Neural crest cell (in vitro differentiated cells): ENCODE measurements at regions not wholly inside any gene's neighbourhood (a gene's known extent, or its start where the extent isn't known, plus 50 kb on each side); places are given as distances from the start of the nearest gene placed in this dataset.

ENCODE experiments used
- DNase-seq: peaks from one replicate; pipeline ENCODE4 v3.0.0; 2021; ENCODE audit warnings: low read depth, mixed read lengths, low spot score
- H3K27ac Mint-ChIP-seq: one replicate; pipeline ENCODE4 v1.8.0; 2021; ENCODE audit warnings: mild to moderate bottlenecking, mixed read lengths; ENCODE audit not compliant: unreplicated experiment
- H3K27me3 Mint-ChIP-seq: 2 replicates; pipeline ENCODE4 v1.8.0; 2021; ENCODE audit warnings: low read depth, mild to moderate bottlenecking, mixed read lengths
- H3K36me3 Mint-ChIP-seq: 2 replicates; pipeline ENCODE4 v1.8.0; 2021; ENCODE audit warnings: low read depth, mild to moderate bottlenecking, mixed read lengths
- H3K4me1 Mint-ChIP-seq: 2 replicates; pipeline ENCODE4 v1.8.0; 2021; ENCODE audit warnings: mixed read lengths
- H3K4me3 Mint-ChIP-seq: one replicate; pipeline ENCODE4 v1.8.0; 2021; ENCODE audit warnings: mild to moderate bottlenecking, mixed read lengths
- H3K9me3 Mint-ChIP-seq: 2 replicates; pipeline ENCODE4 v1.8.0; 2021; ENCODE audit warnings: mixed read lengths
- TF ChIP-seq, protein P1 (sequence below): fragments of 200-600 bp; sonication (generic); conservative IDR thresholded peaks from 2 replicates; pipeline ENCODE4 v1.5.0; 2021; ENCODE audit warnings: antibody characterized with exemption, mild to moderate bottlenecking

DNA sequence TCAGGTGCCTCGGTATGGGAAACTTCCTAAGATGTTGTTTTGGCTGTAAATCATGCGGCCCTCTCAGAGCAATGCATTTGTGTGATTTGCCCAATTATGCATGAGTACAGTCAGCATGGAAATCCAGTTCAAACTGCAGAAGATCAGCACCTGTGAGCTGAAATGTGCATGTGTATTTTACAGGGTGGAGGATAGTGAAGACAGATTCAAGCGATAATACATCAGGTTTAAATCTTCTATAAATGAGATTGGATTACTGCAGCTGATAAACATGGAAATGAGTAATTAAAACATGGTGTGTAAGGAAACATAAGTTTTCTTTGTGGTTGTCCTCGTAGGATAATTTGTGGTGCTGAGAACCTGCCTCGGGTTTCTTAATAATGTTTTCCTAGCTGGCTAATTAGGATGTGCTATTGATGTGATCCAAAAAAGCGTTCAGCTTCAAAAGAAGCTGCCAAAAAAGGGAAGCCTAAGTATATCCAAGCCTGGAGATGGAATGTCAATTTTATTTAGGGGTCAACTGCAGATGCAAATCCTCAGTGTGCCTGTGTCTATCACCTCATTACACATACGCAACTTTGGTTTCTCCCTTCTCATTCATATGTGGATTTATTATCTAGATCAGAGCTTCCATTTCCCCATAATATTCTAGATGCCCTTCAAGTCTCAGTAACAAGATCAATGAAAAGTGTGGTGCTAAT is 117.1 kb upstream of the CCDC28A start:
- no peaks in the 10 kb centered on the region for H3K9me3 Mint-ChIP-seq
- no peak overlapping the region for H3K27ac Mint-ChIP-seq
- no peaks in the 10 kb centered on the region for H3K27me3 Mint-ChIP-seq
- no peak overlapping the region for H3K4me3 Mint-ChIP-seq
- TF ChIP-seq, protein P1, sequence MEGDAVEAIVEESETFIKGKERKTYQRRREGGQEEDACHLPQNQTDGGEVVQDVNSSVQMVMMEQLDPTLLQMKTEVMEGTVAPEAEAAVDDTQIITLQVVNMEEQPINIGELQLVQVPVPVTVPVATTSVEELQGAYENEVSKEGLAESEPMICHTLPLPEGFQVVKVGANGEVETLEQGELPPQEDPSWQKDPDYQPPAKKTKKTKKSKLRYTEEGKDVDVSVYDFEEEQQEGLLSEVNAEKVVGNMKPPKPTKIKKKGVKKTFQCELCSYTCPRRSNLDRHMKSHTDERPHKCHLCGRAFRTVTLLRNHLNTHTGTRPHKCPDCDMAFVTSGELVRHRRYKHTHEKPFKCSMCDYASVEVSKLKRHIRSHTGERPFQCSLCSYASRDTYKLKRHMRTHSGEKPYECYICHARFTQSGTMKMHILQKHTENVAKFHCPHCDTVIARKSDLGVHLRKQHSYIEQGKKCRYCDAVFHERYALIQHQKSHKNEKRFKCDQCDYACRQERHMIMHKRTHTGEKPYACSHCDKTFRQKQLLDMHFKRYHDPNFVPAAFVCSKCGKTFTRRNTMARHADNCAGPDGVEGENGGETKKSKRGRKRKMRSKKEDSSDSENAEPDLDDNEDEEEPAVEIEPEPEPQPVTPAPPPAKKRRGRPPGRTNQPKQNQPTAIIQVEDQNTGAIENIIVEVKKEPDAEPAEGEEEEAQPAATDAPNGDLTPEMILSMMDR: no peak
- no peak for DNase-seq
- no peaks in the 10 kb centered on the region for H3K36me3 Mint-ChIP-seq
- peaks cover 10% of the 10 kb centered on the region for H3K4me1 Mint-ChIP-seq

DNA sequence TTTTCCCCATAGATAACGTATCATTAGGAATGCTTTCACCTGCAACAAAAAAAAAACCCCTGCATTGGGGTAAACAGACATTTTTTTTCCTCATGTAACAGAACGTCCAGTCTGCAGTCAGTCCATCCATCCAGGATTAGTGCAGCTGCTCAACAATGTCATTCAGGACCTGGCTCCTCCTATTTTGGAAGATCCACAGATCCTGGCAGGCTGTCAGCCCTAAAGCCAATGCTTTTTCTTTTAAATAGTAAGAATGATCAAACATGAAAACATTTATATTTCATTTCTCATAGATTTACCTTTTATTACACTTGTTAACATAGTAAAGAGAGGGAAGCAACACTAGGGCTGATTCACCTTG is 116.5 kb upstream of the CCDC28A start:
- H3K36me3 Mint-ChIP-seq: no peaks in the 10 kb centered on the region
- no peak overlapping the region for H3K27ac Mint-ChIP-seq
- H3K4me1 Mint-ChIP-seq: peaks cover 10% of the 10 kb centered on the region
- TF ChIP-seq, protein P1: no peak
- no peaks in the 10 kb centered on the region for H3K9me3 Mint-ChIP-seq
- H3K27me3 Mint-ChIP-seq: no peaks in the 10 kb centered on the region
- H3K4me3 Mint-ChIP-seq: no peak overlapping the region
- DNase-seq: no peak

DNA sequence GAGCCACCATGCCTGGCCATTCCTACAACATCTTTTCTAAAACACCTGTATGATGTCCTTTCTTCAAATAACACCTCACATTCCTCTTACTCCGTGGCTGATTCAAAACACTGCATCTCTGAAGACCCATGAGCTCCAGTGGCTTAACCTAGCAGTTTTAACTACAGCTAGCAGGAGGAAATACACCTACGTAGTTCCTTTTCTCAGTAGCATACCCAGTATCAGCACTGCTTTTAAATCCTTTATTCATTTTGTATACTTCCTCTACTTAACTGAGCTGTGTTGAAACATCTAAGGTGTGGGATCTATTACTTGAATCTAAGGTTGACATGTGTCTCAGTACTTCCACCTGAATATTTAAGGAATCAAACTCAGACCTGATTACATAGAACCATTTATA is 113.6 kb upstream of the CCDC28A start:
- Mint-ChIP-seq H3K4me1 (peaks cover 5% of the 10 kb centered on the region), H3K4me3 (no peak overlapping the region), H3K36me3 (no peaks in the 10 kb centered on the region), H3K27me3 (no peaks in the 10 kb centered on the region), H3K9me3 (no peaks in the 10 kb centered on the region), H3K27ac (no peak overlapping the region)
- DNase-seq: no peak
- TF ChIP-seq, protein P1: no peak

DNA sequence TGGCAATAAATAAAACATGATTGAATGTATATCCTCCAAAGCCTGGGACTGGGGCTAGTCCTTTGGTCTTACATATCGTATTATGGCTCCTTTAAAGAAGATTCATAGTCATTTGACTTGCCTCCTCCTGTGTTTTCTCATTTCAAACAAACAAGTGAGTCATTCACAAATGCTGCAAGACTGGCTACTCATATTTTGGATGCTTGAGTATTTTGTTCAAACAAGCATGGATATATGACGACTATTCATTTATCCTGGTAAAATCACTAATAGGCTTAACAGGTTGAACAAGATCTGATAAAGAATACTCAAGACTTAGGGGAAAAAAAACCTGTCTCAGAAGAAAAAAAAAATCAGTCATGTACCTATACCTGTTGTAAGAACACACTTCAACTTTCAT is 111.1 kb upstream of the CCDC28A start:
- H3K9me3 Mint-ChIP-seq: no peaks in the 10 kb centered on the region
- H3K27ac Mint-ChIP-seq: no peak overlapping the region
- no peaks in the 10 kb centered on the region for H3K27me3 Mint-ChIP-seq
- TF ChIP-seq, protein P1: no peak
- H3K36me3 Mint-ChIP-seq: no peaks in the 10 kb centered on the region
- no peaks in the 10 kb centered on the region for H3K4me1 Mint-ChIP-seq
- DNase-seq: no peak
- H3K4me3 Mint-ChIP-seq: no peak overlapping the region

DNA sequence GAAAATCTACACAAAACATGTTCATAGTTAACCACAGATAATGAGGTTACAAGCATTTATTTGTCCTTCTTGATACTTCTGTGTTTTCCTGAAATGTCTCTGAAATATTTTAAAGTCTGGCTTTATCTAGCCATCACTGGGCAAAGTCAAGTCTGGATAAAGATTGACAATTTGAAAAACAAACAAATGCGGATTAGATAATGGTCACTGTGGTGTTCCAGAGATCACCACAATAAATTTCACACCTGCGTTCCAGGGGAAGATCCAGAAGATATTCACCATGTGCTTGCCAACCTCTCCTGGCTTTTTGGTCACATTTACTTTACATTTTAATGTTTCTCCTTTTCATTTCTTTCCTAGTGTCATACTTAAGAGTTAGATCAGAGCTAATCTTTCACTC is 109.7 kb upstream of the CCDC28A start:
- no peaks in the 10 kb centered on the region for H3K4me1 Mint-ChIP-seq
- DNase-seq: no peak
- no peaks in the 10 kb centered on the region for H3K36me3 Mint-ChIP-seq
- H3K27me3 Mint-ChIP-seq: no peaks in the 10 kb centered on the region
- no peaks in the 10 kb centered on the region for H3K9me3 Mint-ChIP-seq
- TF ChIP-seq, protein P1: no peak
- H3K27ac Mint-ChIP-seq: no peak overlapping the region
- no peak overlapping the region for H3K4me3 Mint-ChIP-seq
